ENCODE measurements at regions not wholly inside any gene's neighbourhood (a gene's known extent, or its start where the extent isn't known, plus 50 kb on each side); places are given as distances from the start of the nearest gene placed in this dataset.

- TF ChIP-seq, protein P1, sequence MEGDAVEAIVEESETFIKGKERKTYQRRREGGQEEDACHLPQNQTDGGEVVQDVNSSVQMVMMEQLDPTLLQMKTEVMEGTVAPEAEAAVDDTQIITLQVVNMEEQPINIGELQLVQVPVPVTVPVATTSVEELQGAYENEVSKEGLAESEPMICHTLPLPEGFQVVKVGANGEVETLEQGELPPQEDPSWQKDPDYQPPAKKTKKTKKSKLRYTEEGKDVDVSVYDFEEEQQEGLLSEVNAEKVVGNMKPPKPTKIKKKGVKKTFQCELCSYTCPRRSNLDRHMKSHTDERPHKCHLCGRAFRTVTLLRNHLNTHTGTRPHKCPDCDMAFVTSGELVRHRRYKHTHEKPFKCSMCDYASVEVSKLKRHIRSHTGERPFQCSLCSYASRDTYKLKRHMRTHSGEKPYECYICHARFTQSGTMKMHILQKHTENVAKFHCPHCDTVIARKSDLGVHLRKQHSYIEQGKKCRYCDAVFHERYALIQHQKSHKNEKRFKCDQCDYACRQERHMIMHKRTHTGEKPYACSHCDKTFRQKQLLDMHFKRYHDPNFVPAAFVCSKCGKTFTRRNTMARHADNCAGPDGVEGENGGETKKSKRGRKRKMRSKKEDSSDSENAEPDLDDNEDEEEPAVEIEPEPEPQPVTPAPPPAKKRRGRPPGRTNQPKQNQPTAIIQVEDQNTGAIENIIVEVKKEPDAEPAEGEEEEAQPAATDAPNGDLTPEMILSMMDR (optimal IDR thresholded peaks at IDR 0.05 in 1 of 3, IDR thresholded peaks at IDR 0.05 in 1 of 3, conservative IDR thresholded peaks at IDR 0.05 in 1 of 3; ENCODE audit: extremely low read depth in 1 of 3, insufficient read depth in 2 of 3, low read length in 3 of 3), result no peak
- no peak for TF ChIP-seq EZH2 (IDR thresholded peaks at IDR 0.05; ENCODE audit: low read length)
Measured at GRCh38 chr18:78770139-78770822, 209.3 kb upstream of the SALL3 start.

Measured in keratinocyte (primary cell).